ENCODE measurements at regions not wholly inside any gene's neighbourhood (a gene's known extent, or its start where the extent isn't known, plus 50 kb on each side); places are given as distances from the start of the nearest gene placed in this dataset.

GRCh38 chr1:112779665-112780526 is 64.8 kb upstream of the PPM1J start:
- no peak for DNase-seq

- no peak for DNase-seq
Observed at GRCh38 chr1:112778137-112778536, 63.0 kb upstream of the PPM1J start.

GRCh38 chr1:112776688-112777087 is 61.6 kb upstream of the PPM1J start:
- no peak for DNase-seq

GRCh38 chr1:112772781-112773180 is 57.6 kb upstream of the PPM1J start:
- no peak for DNase-seq

GRCh38 chr1:112770724-112771123 is 55.6 kb upstream of the PPM1J start:
- no peak for DNase-seq

GRCh38 chr1:112769611-112770010 is 54.5 kb upstream of the PPM1J start:
- no peak for DNase-seq

GRCh38 chr1:112767646-112768045 is 52.5 kb upstream of the PPM1J start:
- no peak for DNase-seq
